ENCODE measurements at regions not wholly inside any gene's neighbourhood (a gene's known extent, or its start where the extent isn't known, plus 50 kb on each side); places are given as distances from the start of the nearest gene placed in this dataset.

GRCh38 chr16:75820672-75821071, 94.4 kb upstream of the CPHXL start:
- TF ChIP-seq EZH2phosphoT487 (IDR thresholded peaks at IDR 0.05; ENCODE audit: borderline replicate concordance, low read depth, low read length) (no peak), CTCF (conservative IDR thresholded peaks at IDR 0.05; ENCODE audit: low read length) (no peak)
